DOHH2 (cell line): ENCODE measurements at regions not wholly inside any gene's neighbourhood (a gene's known extent, or its start where the extent isn't known, plus 50 kb on each side); places are given as distances from the start of the nearest gene placed in this dataset.

ENCODE experiments used
- H3F3A ChIP-seq: fragments of 200-600 bp; sonication (generic), shearing (Covaris generic); 2 replicates; pipeline ENCODE4 v1.6.0; 2016; ENCODE audit warnings: antibody characterized with exemption, mild to moderate bottlenecking; ENCODE audit not compliant: control insufficient read depth, insufficient read depth
- H3K27ac ChIP-seq: fragments of 200-600 bp; sonication (generic); 2 replicates; pipeline ENCODE4 v1.5.1; 2014; ENCODE audit warnings: low read depth, mild to moderate bottlenecking, low read length, moderate library complexity
- H3K27me3 ChIP-seq: fragments of 200-600 bp; sonication (generic); 2 replicates; pipeline ENCODE4 v1.6.1; 2014; ENCODE audit warnings: mild to moderate bottlenecking, low read length, mixed read lengths; ENCODE audit not compliant: control insufficient read depth
- H3K36me3 ChIP-seq: fragments of 200-600 bp; sonication (generic); 2 replicates; pipeline ENCODE4 v1.6.1; 2014; ENCODE audit warnings: mild to moderate bottlenecking, low read length, moderate library complexity, mixed read lengths; ENCODE audit not compliant: control insufficient read depth
- H3K4me1 ChIP-seq: fragments of 200-600 bp; sonication (generic); 2 replicates; pipeline ENCODE4 v1.6.1; 2014; ENCODE audit warnings: mild to moderate bottlenecking, low read length, mixed read lengths; ENCODE audit not compliant: control insufficient read depth
- H3K4me2 ChIP-seq: fragments of 200-600 bp; sonication (generic); 2 replicates; pipeline ENCODE4 v1.6.0; 2014; ENCODE audit warnings: mild to moderate bottlenecking, low read length, moderate library complexity
- H3K4me3 ChIP-seq: fragments of 200-600 bp; sonication (generic); 2 replicates; pipeline ENCODE4 v1.5.1; 2014; ENCODE audit warnings: mild to moderate bottlenecking, low read length, mixed read lengths
- H3K79me2 ChIP-seq: fragments of 200-600 bp; sonication (generic); 2 replicates; pipeline ENCODE4 v1.6.1; 2014; ENCODE audit warnings: mild to moderate bottlenecking, low read length, mixed read lengths; ENCODE audit not compliant: control insufficient read depth
- H3K9me2 ChIP-seq: fragments of 200-600 bp; sonication (generic); replicated peaks from 2 replicates; pipeline ENCODE4 v1.6.1; 2014; ENCODE audit warnings: mild to moderate bottlenecking, low read length, mixed read lengths; ENCODE audit not compliant: control insufficient read depth
- H3K9me3 ChIP-seq: fragments of 200-600 bp; sonication (generic); 2 replicates; pipeline ENCODE4 v1.6.1; 2014; ENCODE audit warnings: antibody characterized with exemption, low read length, mixed read lengths; ENCODE audit not compliant: control insufficient read depth, insufficient read depth
- H4K20me1 ChIP-seq: fragments of 200-600 bp; sonication (generic); 2 replicates; pipeline ENCODE4 v1.6.0; 2014; ENCODE audit warnings: low read depth, mild to moderate bottlenecking, antibody characterized with exemption, low read length, moderate library complexity; ENCODE audit not compliant: control insufficient read depth, insufficient read depth
- EZH2phosphoT487 ChIP-seq: fragments of 200-600 bp; sonication (generic); IDR thresholded peaks from 2 replicates; pipeline ENCODE4 v1.6.1; 2017; ENCODE audit warnings: borderline replicate concordance, mild to moderate bottlenecking, antibody characterized with exemption, low read length, moderate library complexity, mixed read lengths
- TF ChIP-seq, protein P1 (sequence below): fragments of 200-600 bp; sonication (generic); IDR thresholded peaks from one replicate; pipeline ENCODE4 v1.5.1; 2014; ENCODE audit warnings: antibody characterized with exemption, mild to moderate bottlenecking, low read depth, low read length; ENCODE audit not compliant: poor library complexity, severe bottlenecking

DNA sequence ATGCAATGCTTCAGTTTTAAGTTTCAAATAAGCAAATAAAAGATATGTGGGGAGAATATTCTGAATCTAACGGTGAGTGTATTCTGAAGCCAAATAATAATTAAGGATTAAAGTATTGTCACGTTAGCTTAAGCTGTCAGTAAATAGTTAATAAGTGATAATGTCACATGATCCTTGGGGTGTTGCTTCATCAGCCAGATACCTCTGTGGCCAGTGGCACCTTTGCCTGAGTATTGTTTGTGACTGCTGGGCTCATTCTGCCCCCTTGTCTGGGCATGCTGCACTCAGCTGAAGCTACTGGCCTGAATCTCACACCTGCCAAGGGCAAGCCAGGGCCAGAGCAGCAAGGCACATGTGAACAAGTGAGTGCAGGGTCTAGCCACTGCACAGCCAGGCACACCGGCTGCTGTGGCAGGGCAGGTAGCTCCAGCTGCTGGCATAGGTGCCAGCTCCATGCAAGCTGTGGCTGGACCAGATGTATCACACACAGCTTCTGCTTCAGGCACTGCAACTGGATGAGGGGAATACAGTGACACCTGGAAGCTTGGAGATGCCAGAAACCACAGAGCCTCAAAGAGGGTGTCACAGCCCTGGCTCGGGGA, 739.7 kb downstream of the SLC6A15 start:
- Histone ChIP-seq H3K4me3 (no peak overlapping the region), H3K36me3 (no peaks in the 10 kb centered on the region), H3K4me2 (no peak overlapping the region), H3K4me1 (no peaks in the 10 kb centered on the region), H3K27ac (no peak overlapping the region), H3F3A (no peaks in the 10 kb centered on the region), H3K27me3 (no peaks in the 10 kb centered on the region), H3K79me2 (no peaks in the 10 kb centered on the region), H3K9me3 (no peaks in the 10 kb centered on the region; the same call in 1 of the 2 replicates), H4K20me1 (no peaks in the 10 kb centered on the region), H3K9me2 (no peaks in the 10 kb centered on the region)
- no peak for TF ChIP-seq EZH2phosphoT487
- TF ChIP-seq, protein P1, sequence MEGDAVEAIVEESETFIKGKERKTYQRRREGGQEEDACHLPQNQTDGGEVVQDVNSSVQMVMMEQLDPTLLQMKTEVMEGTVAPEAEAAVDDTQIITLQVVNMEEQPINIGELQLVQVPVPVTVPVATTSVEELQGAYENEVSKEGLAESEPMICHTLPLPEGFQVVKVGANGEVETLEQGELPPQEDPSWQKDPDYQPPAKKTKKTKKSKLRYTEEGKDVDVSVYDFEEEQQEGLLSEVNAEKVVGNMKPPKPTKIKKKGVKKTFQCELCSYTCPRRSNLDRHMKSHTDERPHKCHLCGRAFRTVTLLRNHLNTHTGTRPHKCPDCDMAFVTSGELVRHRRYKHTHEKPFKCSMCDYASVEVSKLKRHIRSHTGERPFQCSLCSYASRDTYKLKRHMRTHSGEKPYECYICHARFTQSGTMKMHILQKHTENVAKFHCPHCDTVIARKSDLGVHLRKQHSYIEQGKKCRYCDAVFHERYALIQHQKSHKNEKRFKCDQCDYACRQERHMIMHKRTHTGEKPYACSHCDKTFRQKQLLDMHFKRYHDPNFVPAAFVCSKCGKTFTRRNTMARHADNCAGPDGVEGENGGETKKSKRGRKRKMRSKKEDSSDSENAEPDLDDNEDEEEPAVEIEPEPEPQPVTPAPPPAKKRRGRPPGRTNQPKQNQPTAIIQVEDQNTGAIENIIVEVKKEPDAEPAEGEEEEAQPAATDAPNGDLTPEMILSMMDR, result no peak

DNA sequence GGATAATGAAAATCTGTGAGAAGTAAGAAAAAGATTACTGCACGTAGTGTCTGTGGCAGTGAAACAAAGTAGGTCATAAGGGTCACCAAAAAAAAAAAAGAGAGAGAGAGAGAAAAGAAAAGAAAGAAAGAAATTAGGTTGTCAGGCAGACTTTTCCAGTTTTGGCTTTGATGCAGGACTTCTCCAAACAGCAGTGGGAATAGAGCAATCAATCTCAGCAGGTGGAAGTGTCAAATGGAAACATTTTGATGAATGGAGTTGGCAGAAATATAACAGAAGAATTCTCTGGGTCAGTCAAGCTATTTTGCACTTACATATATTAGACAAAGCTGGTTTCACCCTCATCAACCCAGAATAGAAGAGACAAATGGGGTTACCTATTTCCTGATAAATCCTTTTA, 745.8 kb downstream of the SLC6A15 start:
- H3K4me1 ChIP-seq, result no peaks in the 10 kb centered on the region
- no peak overlapping the region for H3K4me2 ChIP-seq
- no peaks in the 10 kb centered on the region for H3K79me2 ChIP-seq
- no peaks in the 10 kb centered on the region for H4K20me1 ChIP-seq
- no peaks in the 10 kb centered on the region for H3K9me2 ChIP-seq
- no peaks in the 10 kb centered on the region for H3F3A ChIP-seq
- H3K27ac ChIP-seq, result no peak overlapping the region
- TF ChIP-seq EZH2phosphoT487, result no peak
- TF ChIP-seq, protein P1, result no peak
- no peak overlapping the region for H3K4me3 ChIP-seq
- no peaks in the 10 kb centered on the region for H3K9me3 ChIP-seq
- H3K27me3 ChIP-seq, result no peaks in the 10 kb centered on the region
- H3K36me3 ChIP-seq, result no peaks in the 10 kb centered on the region

DNA sequence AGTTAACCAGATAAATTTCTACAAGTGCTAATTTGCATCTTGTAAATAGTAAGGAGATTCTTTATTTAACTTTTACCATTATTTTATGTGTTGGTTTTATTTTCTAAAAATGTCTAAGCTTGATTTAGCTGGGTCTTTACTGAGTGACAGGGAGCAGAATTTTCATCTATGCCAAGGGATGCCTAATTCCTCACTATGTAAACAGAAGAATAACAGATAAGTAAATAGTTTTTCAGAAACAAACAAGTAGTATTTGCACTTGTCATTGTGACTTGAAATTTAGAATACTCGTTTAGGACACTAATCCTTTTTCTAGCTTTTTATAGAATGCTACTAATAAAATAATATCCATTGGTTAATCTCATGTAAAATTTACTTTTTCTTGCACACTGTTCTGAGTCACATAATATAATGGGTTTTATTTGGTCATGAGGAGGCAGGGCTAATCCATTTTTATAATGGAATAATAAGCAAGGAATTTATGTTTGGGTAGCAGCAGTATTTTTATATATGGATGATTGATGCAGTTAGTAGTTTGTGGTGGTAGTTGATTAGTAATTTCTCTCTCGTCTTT, 746.5 kb downstream of the SLC6A15 start:
- Histone ChIP-seq H3K9me3 (no peaks in the 10 kb centered on the region), H3K79me2 (no peaks in the 10 kb centered on the region), H3K27ac (no peak overlapping the region)

More for the DNA sequence above, 746.5 kb downstream of the SLC6A15 start:
- Histone ChIP-seq H3K4me3 (no peak overlapping the region), H4K20me1 (no peaks in the 10 kb centered on the region), H3F3A (no peaks in the 10 kb centered on the region), H3K4me2 (no peak overlapping the region), H3K36me3 (no peaks in the 10 kb centered on the region), H3K4me1 (no peaks in the 10 kb centered on the region), H3K9me2 (no peaks in the 10 kb centered on the region), H3K27me3 (no peaks in the 10 kb centered on the region)
- TF ChIP-seq, protein P1, result no peak
- no peak for TF ChIP-seq EZH2phosphoT487
